Esophagus squamous epithelium (tissue), 5 donors: ENCODE measurements at regions not wholly inside any gene's neighbourhood (a gene's known extent, or its start where the extent isn't known, plus 50 kb on each side); places are given as distances from the start of the nearest gene placed in this dataset.

Experiments
- DNase-seq: peaks from one replicate; lab custom pipeline; 2025; lab: John Stamatoyannopoulos, UW
- H3K27ac ChIP-seq, 4 donors: fragments of 200-600 bp; sonication (generic); one replicate each; pipeline ENCODE4 v1.5.1; 2016 to 2019; ENCODE audit warnings: mild to moderate bottlenecking in 1 of 4
- H3K27me3 ChIP-seq, 4 donors: fragments of 200-600 bp; sonication (generic); 1 replicate in 3 of 4; 2 replicates in 1 of 4; pipeline versions ENCODE4 v1.5.1 to v1.6.0; 2017 to 2021; ENCODE audit warnings: antibody characterized with exemption in 1 of 4
- H3K36me3 ChIP-seq, 3 donors: fragments of 200-600 bp; sonication (generic); one replicate each; pipeline ENCODE4 v1.5.1; 2016 to 2019
- H3K4me1 ChIP-seq, 3 donors: fragments of 200-600 bp; sonication (generic); one replicate each; pipeline ENCODE4 v1.5.1; 2017 to 2019
- H3K4me3 ChIP-seq, 4 donors: fragments of 200-600 bp; sonication (generic); 1 replicate in 3 of 4; 2 replicates in 1 of 4; pipeline ENCODE4 v1.5.1; 2016 to 2019; ENCODE audit warnings: mild to moderate bottlenecking in 2 of 4, moderate library complexity in 1 of 4
- H3K9me3 ChIP-seq, 3 donors: fragments of 200-600 bp; sonication (generic); one replicate each; pipeline ENCODE4 v1.5.1; 2016 to 2019
- CTCF ChIP-seq, 6 experiments: fragments of 450-650 bp in 4 of 6; fragments of 200-600 bp in 2 of 6; sonication (generic) in 2 of 6; IDR thresholded peaks; one replicate each; pipeline ENCODE4 v1.5.1; 2016 to 2019; ENCODE audit warnings: antibody characterized with exemption in 6 of 6, mild to moderate bottlenecking in 4 of 6, moderate library complexity in 4 of 6
- POLR2A ChIP-seq, 4 donors: fragments of 450-650 bp; IDR thresholded peaks; one replicate each; pipeline ENCODE4 v1.6.1; 2017; ENCODE audit warnings: antibody characterized with exemption in 4 of 4, mild to moderate bottlenecking in 4 of 4, moderate library complexity in 3 of 4
- WGBS, 2 donors: methylation state at CpG; one replicate each; pipeline ENCODE4 v1.1.5; 2018; 5-methylcytosine and 5-hydroxymethylcytosine counted together
- intact Hi-C: fragments of 100-400 bp; cut with DNase I; formaldehyde crosslinking; loops from one replicate; pipeline ENCODE4 v1.15.0; 2022
- donor health status: DM: yes; HTN: yes; CAD: no.

- no peak overlapping the region for H3K27ac ChIP-seq
- no peaks in the 10 kb centered on the region for H3K9me3 ChIP-seq
- no peak overlapping the region for H3K4me3 ChIP-seq
- H3K4me1 ChIP-seq = peaks cover 0 to 27% (median 0%) of the 10 kb centered on the region in 3 donors
- no peak for DNase-seq
- intact Hi-C loops = no loop called here
- no peaks in the 10 kb centered on the region for H3K27me3 ChIP-seq
- TF ChIP-seq POLR2A (IDR thresholded peaks at IDR 0.05) (no peak), CTCF (IDR thresholded peaks at IDR 0.05) (no peak)
- H3K36me3 ChIP-seq = no peaks in the 10 kb centered on the region
- 58 to 74% methylated on average over 5 of the region's 5 CpGs for WGBS, 2 donors
These were observed 610.1 kb downstream of the TOX3 start for GRCh38 chr16:51936846-51937245.

DNA sequence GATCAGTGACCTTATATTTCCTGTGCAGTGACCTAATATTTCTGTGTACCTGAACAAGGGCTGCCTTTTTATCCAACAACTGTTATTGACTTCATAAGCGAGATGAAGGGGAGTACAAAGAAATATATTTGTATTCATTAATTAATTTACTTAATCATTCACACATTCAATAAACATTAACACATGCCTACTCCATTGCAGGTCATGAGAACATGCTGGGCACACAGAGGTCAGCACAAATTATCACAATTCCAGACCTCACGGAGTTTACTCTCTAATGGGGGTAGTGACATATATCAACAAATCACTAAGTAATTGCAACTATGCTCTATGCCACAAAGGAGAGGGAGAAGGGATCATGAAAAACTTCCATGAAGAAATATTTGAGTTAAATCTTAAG, 614.6 kb downstream of the TOX3 start:
- no peaks in the 10 kb centered on the region for H3K27me3 ChIP-seq
- DNase-seq = no peak
- no peak overlapping the region for H3K4me3 ChIP-seq
- H3K27ac ChIP-seq = no peak overlapping the region
- no peaks in the 10 kb centered on the region for H3K4me1 ChIP-seq
- TF ChIP-seq CTCF (IDR thresholded peaks at IDR 0.05) = no peak
- no peak for TF ChIP-seq POLR2A (IDR thresholded peaks at IDR 0.05)
- no peaks in the 10 kb centered on the region for H3K9me3 ChIP-seq
- WGBS, 2 donors = 71 to 87% methylated on average over 2 of the region's 2 CpGs
- intact Hi-C loops = no loop called here
- no peaks in the 10 kb centered on the region for H3K36me3 ChIP-seq

DNA sequence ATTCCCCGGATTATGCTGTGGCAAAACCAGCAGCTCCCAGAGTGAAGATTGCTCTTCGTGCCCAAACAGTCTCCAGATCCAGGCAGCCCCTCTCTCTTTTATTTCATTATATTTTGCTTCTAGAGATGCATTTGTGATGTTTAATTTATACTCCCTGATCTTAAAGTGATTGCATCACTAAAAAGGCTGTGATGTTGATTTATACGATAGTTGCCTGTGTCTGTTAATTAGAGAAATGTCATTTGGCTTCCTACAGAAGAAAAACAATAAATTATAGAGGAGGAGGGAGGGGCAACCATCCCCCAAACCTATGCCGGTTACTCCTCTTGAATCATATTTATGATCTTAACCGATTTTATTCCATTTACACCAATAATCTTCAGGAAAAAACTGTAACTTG, 615.3 kb downstream of the TOX3 start:
- intact Hi-C loops = no loop called here
- no peaks in the 10 kb centered on the region for H3K27me3 ChIP-seq
- 62% methylated on average over 5 of the region's 5 CpGs for WGBS, 2 donors
- TF ChIP-seq CTCF (IDR thresholded peaks at IDR 0.05) (no peak), POLR2A (IDR thresholded peaks at IDR 0.05) (no peak)
- no peak overlapping the region for H3K27ac ChIP-seq
- no peaks in the 10 kb centered on the region for H3K9me3 ChIP-seq
- no peak for DNase-seq
- no peaks in the 10 kb centered on the region for H3K4me1 ChIP-seq
- no peak overlapping the region for H3K4me3 ChIP-seq
- H3K36me3 ChIP-seq = no peaks in the 10 kb centered on the region

GRCh38 chr16:51924744-51925143, 622.2 kb downstream of the TOX3 start:
- Histone ChIP-seq H3K36me3 (no peaks in the 10 kb centered on the region), H3K9me3 (no peaks in the 10 kb centered on the region), H3K27ac (no peak overlapping the region), H3K4me1 (no peaks in the 10 kb centered on the region), H3K27me3 (no peaks in the 10 kb centered on the region), H3K4me3 (no peak overlapping the region)
- no peak for DNase-seq
- intact Hi-C loops = no loop called here
- TF ChIP-seq CTCF (IDR thresholded peaks at IDR 0.05) = no peak
- TF ChIP-seq POLR2A (IDR thresholded peaks at IDR 0.05) = no peak
- 56 to 76% methylated on average over 1 of the region's 1 CpG for WGBS, 2 donors

GRCh38 chr16:51922476-51922875, 624.5 kb downstream of the TOX3 start:
- DNase-seq = no peak
- TF ChIP-seq CTCF (IDR thresholded peaks at IDR 0.05) (no peak), POLR2A (IDR thresholded peaks at IDR 0.05) (no peak)
- H3K4me3 ChIP-seq = no peak overlapping the region
- H3K9me3 ChIP-seq = no peaks in the 10 kb centered on the region
- no peaks in the 10 kb centered on the region for H3K36me3 ChIP-seq
- no peaks in the 10 kb centered on the region for H3K4me1 ChIP-seq
- WGBS, 2 donors = 45 to 57% methylated on average over 3 of the region's 3 CpGs
- intact Hi-C loops = no loop called here
- H3K27me3 ChIP-seq = no peaks in the 10 kb centered on the region
- H3K27ac ChIP-seq = no peak overlapping the region
